WI38 (cell line): ENCODE measurements at regions not wholly inside any gene's neighbourhood (a gene's known extent, or its start where the extent isn't known, plus 50 kb on each side); places are given as distances from the start of the nearest gene placed in this dataset.

Experiments used
- H3K4me3 ChIP-seq: 2 replicates; pipeline ENCODE4 v1.5.1; 2011; ENCODE audit warnings: low read depth, mild to moderate bottlenecking, control low read depth, low read length
- CTCF ChIP-seq: IDR thresholded peaks from 2 replicates; pipeline ENCODE4 v1.5.1; 2012; ENCODE audit warnings: low read depth, mild to moderate bottlenecking, control low read depth, low read length

GRCh38 chr13:58889474-58889873, 1257.9 kb downstream of the PCDH17 start:
- TF ChIP-seq CTCF: no peak
- no peak overlapping the region for H3K4me3 ChIP-seq

GRCh38 chr13:58893396-58893795, 1261.9 kb downstream of the PCDH17 start:
- no peak overlapping the region for H3K4me3 ChIP-seq
- no peak for TF ChIP-seq CTCF

GRCh38 chr13:58906329-58907007, 1257.3 kb downstream of the DIAPH3 start:
- TF ChIP-seq CTCF: no peak
- H3K4me3 ChIP-seq: no peak overlapping the region

- TF ChIP-seq CTCF: no peak
- H3K4me3 ChIP-seq: no peak overlapping the region
These were observed 1256.4 kb downstream of the DIAPH3 start for GRCh38 chr13:58907347-58907746.

GRCh38 chr13:58908019-58908679, 1255.6 kb downstream of the DIAPH3 start:
- TF ChIP-seq CTCF: no peak
- no peak overlapping the region for H3K4me3 ChIP-seq

GRCh38 chr13:58919551-58919950, 1244.2 kb downstream of the DIAPH3 start:
- no peak for TF ChIP-seq CTCF
- no peak overlapping the region for H3K4me3 ChIP-seq

GRCh38 chr13:58921129-58921528, 1242.6 kb downstream of the DIAPH3 start:
- H3K4me3 ChIP-seq: no peak overlapping the region
- no peak for TF ChIP-seq CTCF
